HFFc6 (cell line): ENCODE measurements at regions not wholly inside any gene's neighbourhood (a gene's known extent, or its start where the extent isn't known, plus 50 kb on each side); places are given as distances from the start of the nearest gene placed in this dataset.
A peak's percentile ranks its signal among the peaks of the same experiment; 100 is the strongest.

Experiments
- DNase-seq: peaks from one replicate; pipeline ENCODE4 v3.0.0-alpha.2; 2018
- H3K27ac Mint-ChIP-seq: 2 replicates; pipeline ENCODE4 v1.8.0; 2020; ENCODE audit warnings: mild to moderate bottlenecking, mixed read lengths
- H3K27me3 Mint-ChIP-seq: 2 replicates; pipeline ENCODE4 v1.8.0; 2021; ENCODE audit warnings: mild to moderate bottlenecking, moderate library complexity, mixed read lengths; ENCODE audit not compliant: insufficient read depth
- H3K36me3 Mint-ChIP-seq: 2 replicates; pipeline ENCODE4 v1.8.0; 2021; ENCODE audit warnings: low read depth, mixed read lengths
- H3K4me1 Mint-ChIP-seq: 2 replicates; pipeline ENCODE4 v1.8.0; 2020; ENCODE audit warnings: low read depth, mixed read lengths
- H3K4me3 Mint-ChIP-seq: 2 replicates; pipeline ENCODE4 v1.8.0; 2020; ENCODE audit warnings: mild to moderate bottlenecking, moderate library complexity, mixed read lengths
- H3K9me3 Mint-ChIP-seq: 2 replicates; pipeline ENCODE4 v1.8.0; 2020; ENCODE audit warnings: mild to moderate bottlenecking, mixed read lengths
- CTCF ChIP-seq: fragments of 200-600 bp; sonication (generic); IDR thresholded peaks from 2 replicates; pipeline ENCODE4 v1.5.0; 2021; ENCODE audit warnings: antibody characterized with exemption, mild to moderate bottlenecking

DNA sequence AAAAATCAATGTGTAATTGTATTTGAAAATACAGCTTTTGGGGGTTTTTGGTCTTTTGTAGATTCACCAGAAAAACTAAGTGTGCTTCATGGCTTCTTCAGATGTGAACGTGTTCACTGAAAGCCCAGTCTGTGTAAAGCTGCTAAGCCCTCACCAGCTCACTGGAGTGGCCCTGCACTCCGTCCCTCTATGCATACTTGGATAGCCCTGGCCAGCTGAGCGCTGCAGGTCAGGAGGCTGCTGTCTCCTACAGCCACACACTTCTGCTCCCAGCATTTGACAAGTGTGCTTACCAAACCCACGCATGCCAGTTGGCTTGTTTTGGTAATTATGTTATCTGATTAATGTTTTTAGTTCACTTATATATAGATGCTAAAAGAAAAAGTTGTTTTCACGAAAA, 163.5 kb downstream of the TLR5 start:
- peaks cover 23% of the 10 kb centered on the region for H3K4me1 Mint-ChIP-seq
- H3K27ac Mint-ChIP-seq = no peak overlapping the region
- H3K27me3 Mint-ChIP-seq = no peaks in the 10 kb centered on the region
- no peak for TF ChIP-seq CTCF
- peaks cover 4% of the 10 kb centered on the region; the same call in 1 of the 2 replicates for H3K36me3 Mint-ChIP-seq
- no peak overlapping the region for H3K4me3 Mint-ChIP-seq
- DNase-seq = no peak
- no peaks in the 10 kb centered on the region for H3K9me3 Mint-ChIP-seq

- Mint-ChIP-seq H3K36me3 (no peaks in the 10 kb centered on the region), H3K27ac (no peak overlapping the region), H3K27me3 (no peaks in the 10 kb centered on the region; the same call in 1 of the 2 replicates), H3K9me3 (no peaks in the 10 kb centered on the region), H3K4me1 (no peaks in the 10 kb centered on the region; the same call in 1 of the 2 replicates), H3K4me3 (no peak overlapping the region)
- TF ChIP-seq CTCF = peak; percentile 35; the same call in 1 of the 2 replicates
- DNase-seq = no peak
These were observed 155.4 kb downstream of the TLR5 start for GRCh38 chr1:222987674-222988076.

DNA sequence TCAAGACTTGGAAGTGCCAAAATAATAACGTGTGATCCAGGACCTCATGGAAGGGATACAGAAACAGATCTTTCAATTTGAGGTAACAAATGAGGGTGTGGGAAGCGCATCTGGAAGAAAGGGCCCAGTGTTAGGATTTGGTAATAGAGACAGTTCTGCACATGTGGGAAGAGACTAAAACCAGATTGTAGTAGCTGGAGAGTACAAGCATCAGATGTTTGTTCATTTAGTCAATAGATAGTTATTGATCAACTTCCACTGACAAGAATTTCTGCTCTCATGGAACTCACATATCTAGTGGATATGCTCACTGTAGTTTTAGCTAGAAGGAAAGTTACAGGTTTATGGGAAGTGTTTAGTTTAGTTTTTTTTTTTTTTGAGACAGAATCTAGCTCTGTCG, 153.6 kb downstream of the TLR5 start:
- Mint-ChIP-seq H3K27ac (no peak overlapping the region), H3K9me3 (no peaks in the 10 kb centered on the region), H3K27me3 (no peaks in the 10 kb centered on the region; the same call in 1 of the 2 replicates), H3K36me3 (no peaks in the 10 kb centered on the region), H3K4me3 (no peak overlapping the region), H3K4me1 (peaks cover 16% of the 10 kb centered on the region)
- no peak for TF ChIP-seq CTCF
- DNase-seq = no peak

GRCh38 chr1:222991177-222991576, 151.9 kb downstream of the TLR5 start:
- H3K27me3 Mint-ChIP-seq = no peaks in the 10 kb centered on the region; the same call in 1 of the 2 replicates

DNA sequence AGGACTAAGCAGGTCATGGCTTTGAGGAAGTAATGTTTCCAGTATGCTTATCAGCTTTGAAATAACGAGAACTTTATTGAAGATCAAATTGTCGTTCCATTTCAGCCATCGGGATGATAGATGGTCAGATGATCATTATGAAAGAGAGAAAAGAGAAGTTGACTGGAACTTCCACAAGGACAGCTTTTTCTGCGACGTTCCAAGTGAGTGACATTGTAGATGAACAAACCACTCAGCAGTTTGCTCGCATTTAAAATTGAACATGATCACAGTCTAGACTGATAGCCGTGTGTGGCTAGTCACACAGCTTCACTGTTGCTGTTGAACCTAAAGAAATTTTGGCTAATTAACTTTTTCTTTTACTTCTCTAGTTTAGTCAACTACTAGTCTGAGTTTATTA, 151.1 kb downstream of the TLR5 start:
- H3K9me3 Mint-ChIP-seq = no peaks in the 10 kb centered on the region
- TF ChIP-seq CTCF = no peak
- no peak overlapping the region for H3K27ac Mint-ChIP-seq
- H3K36me3 Mint-ChIP-seq = no peaks in the 10 kb centered on the region
- H3K4me3 Mint-ChIP-seq = no peak overlapping the region
- no peaks in the 10 kb centered on the region; the same call in 1 of the 2 replicates for H3K27me3 Mint-ChIP-seq
- DNase-seq = no peak
- peaks cover 31% of the 10 kb centered on the region for H3K4me1 Mint-ChIP-seq

More at GRCh38 chr1:222991177-222991576, 151.9 kb downstream of the TLR5 start:
- no peak overlapping the region for H3K4me3 Mint-ChIP-seq
- no peak for TF ChIP-seq CTCF
- H3K9me3 Mint-ChIP-seq = no peaks in the 10 kb centered on the region
- H3K36me3 Mint-ChIP-seq = no peaks in the 10 kb centered on the region
- H3K4me1 Mint-ChIP-seq = peaks cover 31% of the 10 kb centered on the region
- H3K27ac Mint-ChIP-seq = no peak overlapping the region
- no peak for DNase-seq
